NCI-H1105 (cell line): ENCODE measurements at regions not wholly inside any gene's neighbourhood (a gene's known extent, or its start where the extent isn't known, plus 50 kb on each side); places are given as distances from the start of the nearest gene placed in this dataset.
"Not testable (repeated sequence)": the region's sequence is repeated elsewhere in the genome, so short reads cannot be mapped to it uniquely, and the experiment has no call there.

ENCODE experiments used
- DNase-seq: peaks from one replicate; lab custom pipeline; 2025; lab: John Stamatoyannopoulos, UW

- no peak for DNase-seq
Measured at GRCh38 chr6:144360401-144360800, 75.3 kb downstream of the UTRN start.

GRCh38 chr6:144361016-144361415, 75.9 kb downstream of the UTRN start:
- DNase-seq = no peak

DNA sequence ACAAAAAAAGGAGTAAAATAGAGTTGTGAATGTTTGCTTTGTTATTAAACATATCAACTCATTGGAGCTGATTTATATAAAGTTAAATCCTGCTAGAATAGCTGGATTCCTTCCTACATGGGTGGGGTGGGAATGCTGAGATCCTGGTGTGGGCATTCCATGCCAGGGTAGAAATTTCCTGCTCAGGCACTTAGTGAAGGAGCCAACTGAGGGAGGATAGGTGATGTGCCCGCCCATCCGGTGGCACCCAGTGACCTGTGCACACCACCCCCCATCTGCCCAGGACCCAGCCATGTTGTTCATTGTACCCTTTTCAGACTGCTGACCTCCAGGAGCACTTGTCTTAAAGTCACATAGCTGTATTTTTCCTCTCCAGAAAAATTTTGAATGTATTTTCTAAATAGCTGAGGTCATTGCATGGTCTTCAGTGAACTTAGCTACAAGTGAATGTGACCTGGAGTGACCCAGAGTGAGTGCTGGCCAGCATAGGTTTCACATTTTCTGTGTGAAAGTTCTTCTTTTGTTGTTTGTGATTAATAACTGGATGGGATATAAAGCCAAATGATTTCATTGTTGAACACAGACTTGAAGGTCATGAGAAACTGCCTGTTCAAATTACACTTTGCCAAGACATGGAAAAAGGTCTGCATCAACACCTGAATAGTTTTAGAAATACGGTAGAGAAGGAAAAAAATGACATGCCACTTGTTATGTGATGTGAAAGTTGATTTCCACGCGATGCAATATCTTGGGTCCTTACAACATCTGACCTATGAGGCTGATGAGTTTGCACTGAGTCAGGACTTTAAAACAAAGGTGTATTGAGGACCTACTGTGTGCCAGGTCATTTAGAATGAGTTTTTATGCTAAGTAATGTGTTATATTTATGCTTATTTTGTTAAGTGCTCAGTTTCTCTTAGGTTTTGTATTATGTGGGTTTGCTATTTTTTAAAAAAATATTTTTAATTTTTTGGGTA, 77.2 kb downstream of the UTRN start:
- no peak for DNase-seq

GRCh38 chr6:144364208-144364720, 79.1 kb downstream of the UTRN start:
- DNase-seq = no peak

- DNase-seq = no peak
Measured at GRCh38 chr6:144364782-144365181, 79.6 kb downstream of the UTRN start.

- no peak for DNase-seq
Measured at GRCh38 chr6:144365271-144365670, 80.1 kb downstream of the UTRN start.

DNA sequence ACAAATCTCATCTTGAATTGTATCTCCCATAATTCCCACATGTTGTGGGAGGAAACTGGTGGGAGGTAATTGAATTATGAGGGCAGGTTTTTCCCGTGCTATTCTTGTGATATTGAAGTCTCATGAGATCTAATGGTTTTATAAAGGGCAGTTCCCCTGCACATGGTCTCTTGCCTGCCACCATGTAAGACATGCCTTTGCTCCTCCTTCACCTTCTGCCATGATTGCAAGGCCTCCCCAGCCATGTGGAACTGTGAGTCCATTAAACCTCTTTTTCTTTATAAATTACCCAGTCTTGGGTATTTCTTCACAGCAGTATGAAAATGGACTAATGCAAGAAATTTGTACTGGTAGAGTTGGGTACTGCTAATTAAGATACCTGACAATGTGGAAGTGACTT, 84.6 kb downstream of the UTRN start:
- DNase-seq = not testable (repeated sequence)

- DNase-seq = no peak
Measured at GRCh38 chr6:144372116-144372515, 87.0 kb downstream of the UTRN start.

DNA sequence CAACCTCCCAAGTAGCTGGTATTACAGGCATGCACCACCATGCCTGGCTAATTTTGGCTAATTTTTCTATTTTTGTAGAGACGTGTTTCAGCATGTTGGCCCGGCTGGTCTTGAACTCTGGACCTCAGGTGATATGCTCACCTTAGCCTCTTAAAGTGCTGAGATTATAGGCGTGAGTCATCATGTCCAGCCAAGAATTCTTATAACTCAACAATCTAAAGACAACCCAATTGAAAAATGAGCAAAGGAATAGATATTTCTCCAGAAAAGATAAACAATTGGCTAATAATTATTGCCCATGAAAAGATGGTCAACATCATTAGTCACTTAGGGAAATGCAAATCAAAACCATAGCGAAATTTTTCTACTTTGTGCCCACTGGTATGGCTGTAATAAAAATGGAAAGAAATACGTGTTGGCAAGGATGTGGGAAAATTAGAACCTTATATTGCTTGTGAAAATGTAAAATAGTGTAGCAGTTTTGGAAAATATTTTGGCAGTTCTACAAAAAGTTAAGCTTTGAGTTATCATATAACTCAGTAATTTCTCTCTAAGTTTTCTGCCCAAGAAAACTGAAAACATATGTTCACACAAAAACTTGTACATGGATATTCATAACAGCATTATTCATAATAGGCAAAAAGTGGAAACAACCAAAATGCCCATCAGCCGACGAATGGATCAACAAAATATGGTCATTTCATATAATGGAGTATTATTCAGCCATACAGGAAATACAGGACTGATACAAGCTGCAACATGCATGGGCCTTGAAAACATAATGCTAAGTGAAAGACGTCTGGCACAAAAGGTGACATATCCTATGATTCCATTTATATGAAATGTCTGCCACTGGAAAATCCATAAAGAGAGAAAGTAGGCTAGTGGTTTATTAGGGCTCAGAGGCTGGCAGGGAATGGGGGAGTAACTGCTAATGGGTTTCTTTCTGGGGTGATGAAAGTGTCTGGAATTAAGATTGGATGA, 87.8 kb downstream of the UTRN start:
- DNase-seq = no peak

GRCh38 chr6:144374525-144374924, 89.4 kb downstream of the UTRN start:
- not testable (repeated sequence) for DNase-seq

GRCh38 chr6:144377586-144378210, 92.6 kb downstream of the UTRN start:
- DNase-seq = no peak

GRCh38 chr6:144378437-144378836, 93.3 kb downstream of the UTRN start:
- DNase-seq = no peak

- no peak for DNase-seq
Measured at GRCh38 chr6:144379356-144379755, 94.2 kb downstream of the UTRN start.

GRCh38 chr6:144381499-144381898, 96.4 kb downstream of the UTRN start:
- not testable (repeated sequence) for DNase-seq

GRCh38 chr6:144383336-144383735, 98.2 kb downstream of the UTRN start:
- no peak for DNase-seq

GRCh38 chr6:144384427-144384826, 99.3 kb downstream of the UTRN start:
- DNase-seq = no peak

DNA sequence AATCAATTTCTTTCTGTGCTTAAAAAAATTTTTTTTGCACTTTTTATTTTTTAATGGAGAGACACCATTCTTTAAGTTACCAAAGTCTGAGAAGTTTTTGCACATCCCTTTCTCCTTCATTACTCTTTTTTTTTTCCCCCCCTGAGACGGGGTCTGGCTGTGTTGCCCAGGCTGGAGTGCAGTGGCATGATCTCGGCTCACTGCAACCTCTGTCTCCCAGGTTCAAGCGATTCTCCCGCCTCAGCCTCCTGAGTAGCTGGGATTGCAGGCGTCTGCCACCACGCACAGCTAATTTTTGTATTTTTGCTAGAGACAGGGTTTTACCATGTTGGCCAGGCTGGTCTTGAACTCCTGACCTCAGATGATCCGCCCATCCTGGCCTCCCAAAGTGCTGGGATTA, 104.3 kb downstream of the UTRN start:
- not testable (repeated sequence) for DNase-seq

DNA sequence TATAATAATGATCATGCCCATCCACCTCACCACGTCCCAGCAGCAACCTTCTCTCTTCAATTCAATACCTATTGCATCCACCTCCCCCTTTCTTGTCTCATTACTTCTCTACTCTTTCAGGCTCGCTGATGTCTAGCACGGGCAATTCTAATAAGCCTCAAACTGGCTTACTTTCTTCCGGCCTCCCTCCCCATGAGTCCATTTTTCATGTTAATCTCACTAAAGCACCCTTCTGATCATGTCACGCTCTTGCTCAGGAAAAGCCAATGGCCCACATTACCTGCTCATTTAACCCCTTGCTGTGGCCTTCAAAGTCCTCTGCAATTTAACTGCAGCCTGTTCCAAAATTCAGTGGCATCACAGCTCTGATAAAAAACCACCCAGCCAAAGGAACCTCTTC, 105.1 kb downstream of the UTRN start:
- no peak for DNase-seq

- DNase-seq = no peak
Measured at GRCh38 chr6:144390886-144391285, 105.8 kb downstream of the UTRN start.

DNA sequence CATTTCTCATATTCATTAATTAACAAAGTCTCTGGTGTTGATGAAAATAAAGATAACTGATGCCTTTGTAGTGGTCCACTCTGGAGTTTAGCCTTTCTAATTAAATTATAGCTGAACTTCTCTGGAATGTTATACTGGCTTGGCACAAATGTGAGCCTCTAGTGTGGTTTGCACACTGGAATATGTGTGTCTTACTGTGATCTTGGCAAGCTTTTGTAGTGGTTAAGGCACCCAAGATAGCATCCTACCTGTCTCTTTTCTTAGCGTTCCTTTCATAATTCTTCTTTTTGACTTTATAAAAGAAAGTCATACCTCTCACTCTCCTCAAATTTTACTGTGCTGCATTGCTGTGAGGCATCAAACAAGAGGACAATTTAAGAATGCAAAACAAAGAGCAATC, 107.4 kb downstream of the UTRN start:
- DNase-seq = no peak

GRCh38 chr6:144394210-144394609, 109.1 kb downstream of the UTRN start:
- DNase-seq = no peak

DNA sequence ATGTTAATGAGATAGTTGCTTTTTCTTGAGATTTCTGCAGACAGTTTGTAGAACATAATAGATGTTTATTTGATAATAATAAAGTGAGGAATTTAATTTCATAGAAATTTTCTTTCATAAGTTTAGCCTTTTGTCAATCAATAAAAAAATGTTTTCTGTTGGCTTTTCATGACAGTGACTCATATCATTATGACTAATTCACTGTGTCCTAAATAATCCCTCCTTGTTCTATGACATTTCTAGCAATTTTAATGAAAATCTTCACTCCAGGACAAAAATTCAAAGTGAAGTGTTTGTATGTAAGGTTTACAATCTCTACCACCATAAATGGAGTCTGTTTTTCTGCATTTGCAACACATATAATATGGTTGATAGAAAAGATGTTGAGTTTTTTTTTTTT, 109.9 kb downstream of the UTRN start:
- DNase-seq = no peak
